GM23248 (cell line): ENCODE measurements at regions not wholly inside any gene's neighbourhood (a gene's known extent, or its start where the extent isn't known, plus 50 kb on each side); places are given as distances from the start of the nearest gene placed in this dataset.

Experiments used
- EZH2 ChIP-seq: fragments of 200-600 bp; sonication (generic); IDR thresholded peaks from 2 replicates; pipeline ENCODE4 v1.6.1; 2018; ENCODE audit warnings: antibody characterized with exemption, mild to moderate bottlenecking; ENCODE audit not compliant: insufficient read depth, poor library complexity, severe bottlenecking
- EZH2phosphoT487 ChIP-seq: fragments of 200-600 bp; sonication (generic); IDR thresholded peaks from 2 replicates; pipeline ENCODE4 v1.6.1; 2018; ENCODE audit warnings: antibody characterized with exemption, moderate library complexity, mild to moderate bottlenecking, low read depth; ENCODE audit not compliant: insufficient read depth

DNA sequence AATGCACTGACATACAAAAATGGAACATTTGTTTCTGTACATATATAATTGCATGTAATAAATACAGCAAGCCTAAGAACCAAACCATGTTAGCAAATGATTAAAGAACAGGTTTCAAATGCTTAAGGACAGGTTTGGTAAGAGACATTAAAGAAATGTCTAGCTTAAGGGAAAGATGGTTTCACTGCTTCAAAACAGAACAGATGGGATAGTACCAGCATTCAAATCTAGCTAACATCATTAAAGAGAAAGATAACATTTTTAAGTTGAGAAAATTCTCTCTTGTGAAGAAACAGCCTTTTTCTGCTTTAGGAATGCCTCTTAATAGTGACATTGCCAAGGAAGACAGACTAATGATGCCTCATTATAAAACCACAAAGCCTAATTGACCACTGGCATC, 52.5 kb upstream of the DOCK9 start:
- TF ChIP-seq EZH2phosphoT487 (no peak), EZH2 (no peak)
